ENCODE measurements at regions not wholly inside any gene's neighbourhood (a gene's known extent, or its start where the extent isn't known, plus 50 kb on each side); places are given as distances from the start of the nearest gene placed in this dataset.

DNA sequence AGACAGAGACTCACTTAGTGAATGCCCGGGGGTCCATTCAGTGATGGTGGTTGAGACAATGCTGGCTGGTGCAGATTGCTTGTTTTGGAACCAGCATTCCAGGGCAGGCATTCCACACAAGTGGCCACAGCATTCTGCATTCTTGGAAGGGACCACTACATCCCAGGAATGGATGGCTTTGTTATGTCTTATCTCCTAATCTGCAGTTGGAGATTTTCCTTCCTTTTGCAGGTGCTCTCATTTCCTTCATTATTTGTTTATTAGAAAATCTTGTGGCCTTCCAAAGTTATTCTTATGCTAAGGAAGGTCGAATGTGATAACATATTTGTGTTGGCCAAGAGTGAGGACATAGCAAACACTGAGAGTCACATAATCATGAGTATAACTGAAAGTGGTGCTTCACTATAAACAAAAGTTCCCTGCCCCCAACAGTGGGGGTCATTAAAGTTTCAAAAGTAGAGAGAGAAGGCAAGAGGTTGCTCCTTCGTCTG is 66.0 kb downstream of the BMP4 start:
- TF ChIP-seq, protein P1, sequence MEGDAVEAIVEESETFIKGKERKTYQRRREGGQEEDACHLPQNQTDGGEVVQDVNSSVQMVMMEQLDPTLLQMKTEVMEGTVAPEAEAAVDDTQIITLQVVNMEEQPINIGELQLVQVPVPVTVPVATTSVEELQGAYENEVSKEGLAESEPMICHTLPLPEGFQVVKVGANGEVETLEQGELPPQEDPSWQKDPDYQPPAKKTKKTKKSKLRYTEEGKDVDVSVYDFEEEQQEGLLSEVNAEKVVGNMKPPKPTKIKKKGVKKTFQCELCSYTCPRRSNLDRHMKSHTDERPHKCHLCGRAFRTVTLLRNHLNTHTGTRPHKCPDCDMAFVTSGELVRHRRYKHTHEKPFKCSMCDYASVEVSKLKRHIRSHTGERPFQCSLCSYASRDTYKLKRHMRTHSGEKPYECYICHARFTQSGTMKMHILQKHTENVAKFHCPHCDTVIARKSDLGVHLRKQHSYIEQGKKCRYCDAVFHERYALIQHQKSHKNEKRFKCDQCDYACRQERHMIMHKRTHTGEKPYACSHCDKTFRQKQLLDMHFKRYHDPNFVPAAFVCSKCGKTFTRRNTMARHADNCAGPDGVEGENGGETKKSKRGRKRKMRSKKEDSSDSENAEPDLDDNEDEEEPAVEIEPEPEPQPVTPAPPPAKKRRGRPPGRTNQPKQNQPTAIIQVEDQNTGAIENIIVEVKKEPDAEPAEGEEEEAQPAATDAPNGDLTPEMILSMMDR (IDR thresholded peaks at IDR 0.05; ENCODE audit: low read depth, low read length, poor library complexity, severe bottlenecking), result no peak
- no peak for TF ChIP-seq EZH2phosphoT487 (IDR thresholded peaks at IDR 0.05; ENCODE audit: borderline replicate concordance, low read length)

Data from DOHH2 (cell line).